ENCODE measurements at regions not wholly inside any gene's neighbourhood (a gene's known extent, or its start where the extent isn't known, plus 50 kb on each side); places are given as distances from the start of the nearest gene placed in this dataset.

DNA sequence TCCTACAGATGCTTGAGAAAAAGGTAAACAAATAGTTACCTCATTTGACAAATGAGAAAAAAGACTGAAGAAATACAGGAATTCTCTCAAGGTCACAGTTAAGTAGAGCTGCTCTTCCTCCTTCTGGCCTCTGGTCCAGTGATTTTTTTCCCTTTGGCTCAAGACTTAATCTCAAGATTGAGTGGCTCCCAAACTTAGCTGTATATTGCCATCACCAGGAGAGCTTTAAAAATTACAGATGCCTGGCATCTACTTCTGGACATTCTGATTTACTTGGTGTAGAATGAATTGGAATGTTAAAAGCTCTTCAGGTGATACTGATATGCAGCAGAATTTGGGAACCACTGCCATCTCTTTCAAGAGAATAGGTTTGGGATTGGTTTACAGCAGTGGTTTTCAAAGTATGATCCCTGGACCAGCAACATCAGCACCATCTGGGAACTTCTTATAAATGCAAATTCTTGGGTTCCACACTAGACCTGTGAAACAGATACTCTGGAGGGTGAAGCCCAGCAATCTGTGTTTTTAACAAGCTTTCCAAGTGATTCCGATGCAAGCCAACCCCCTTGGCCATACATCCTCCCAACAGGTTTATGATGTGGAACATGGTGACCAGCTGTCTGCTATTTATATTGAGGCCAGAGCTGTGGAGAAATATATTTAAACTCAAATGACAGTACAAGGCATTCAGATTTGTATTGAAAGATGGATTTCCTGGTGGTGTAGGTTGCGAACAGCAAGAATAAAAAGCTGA lies 333.0 kb upstream of the RARB start:
- DNase-seq (ENCODE audit: low read depth), result no peak
- TF ChIP-seq, protein P1, sequence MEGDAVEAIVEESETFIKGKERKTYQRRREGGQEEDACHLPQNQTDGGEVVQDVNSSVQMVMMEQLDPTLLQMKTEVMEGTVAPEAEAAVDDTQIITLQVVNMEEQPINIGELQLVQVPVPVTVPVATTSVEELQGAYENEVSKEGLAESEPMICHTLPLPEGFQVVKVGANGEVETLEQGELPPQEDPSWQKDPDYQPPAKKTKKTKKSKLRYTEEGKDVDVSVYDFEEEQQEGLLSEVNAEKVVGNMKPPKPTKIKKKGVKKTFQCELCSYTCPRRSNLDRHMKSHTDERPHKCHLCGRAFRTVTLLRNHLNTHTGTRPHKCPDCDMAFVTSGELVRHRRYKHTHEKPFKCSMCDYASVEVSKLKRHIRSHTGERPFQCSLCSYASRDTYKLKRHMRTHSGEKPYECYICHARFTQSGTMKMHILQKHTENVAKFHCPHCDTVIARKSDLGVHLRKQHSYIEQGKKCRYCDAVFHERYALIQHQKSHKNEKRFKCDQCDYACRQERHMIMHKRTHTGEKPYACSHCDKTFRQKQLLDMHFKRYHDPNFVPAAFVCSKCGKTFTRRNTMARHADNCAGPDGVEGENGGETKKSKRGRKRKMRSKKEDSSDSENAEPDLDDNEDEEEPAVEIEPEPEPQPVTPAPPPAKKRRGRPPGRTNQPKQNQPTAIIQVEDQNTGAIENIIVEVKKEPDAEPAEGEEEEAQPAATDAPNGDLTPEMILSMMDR (IDR thresholded peaks at IDR 0.05; ENCODE audit: insufficient read depth, low read depth, low read length), result no peak
- H3K4me3 ChIP-seq (ENCODE audit: low read depth, low read length), result no peak overlapping the region

DNA sequence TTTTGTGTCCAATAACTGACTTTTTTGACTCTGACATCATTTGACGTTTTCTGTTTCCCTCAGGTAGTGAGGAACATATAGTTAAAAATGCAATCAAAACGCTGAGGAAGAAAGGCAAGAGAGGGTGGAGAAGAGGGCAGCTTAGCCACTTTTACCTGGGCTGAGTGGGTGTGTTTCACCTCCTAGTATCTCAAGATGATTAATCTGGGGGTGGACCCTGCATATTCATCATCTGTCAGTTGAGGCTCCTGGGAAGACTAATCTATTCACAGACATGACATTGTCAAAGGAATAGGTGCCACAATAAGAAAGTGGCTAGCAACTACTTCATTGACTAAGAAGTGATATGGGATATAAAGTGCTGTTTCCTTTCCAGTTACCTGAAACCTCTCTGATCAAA lies 331.5 kb upstream of the RARB start:
- no peak overlapping the region for H3K4me3 ChIP-seq (ENCODE audit: low read depth, low read length)
- DNase-seq (ENCODE audit: low read depth), result no peak
- TF ChIP-seq, protein P1 (IDR thresholded peaks at IDR 0.05; ENCODE audit: insufficient read depth, low read depth, low read length), result no peak

DNA sequence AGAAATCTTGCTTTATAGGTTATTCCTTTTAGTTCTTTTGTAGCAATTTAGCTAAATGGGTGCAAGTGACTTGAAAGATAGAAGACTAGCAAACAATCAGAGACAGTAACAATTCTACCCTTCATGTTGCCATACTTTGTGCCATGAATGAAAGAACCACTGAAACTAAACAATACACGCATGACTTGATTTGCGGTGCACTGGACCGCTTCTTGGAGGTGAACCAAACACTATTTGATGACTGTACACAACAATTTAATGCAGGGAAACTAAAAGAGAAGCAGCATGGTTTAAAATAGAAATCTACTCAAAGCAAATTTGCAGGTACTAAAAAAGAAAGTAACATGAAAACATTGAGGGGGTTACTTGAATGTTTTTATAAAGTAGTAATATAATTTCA lies 331.0 kb upstream of the RARB start:
- H3K4me3 ChIP-seq (ENCODE audit: low read depth, low read length), result no peak overlapping the region
- no peak for DNase-seq (ENCODE audit: low read depth)
- TF ChIP-seq, protein P1 (IDR thresholded peaks at IDR 0.05; ENCODE audit: insufficient read depth, low read depth, low read length), result no peak

DNA sequence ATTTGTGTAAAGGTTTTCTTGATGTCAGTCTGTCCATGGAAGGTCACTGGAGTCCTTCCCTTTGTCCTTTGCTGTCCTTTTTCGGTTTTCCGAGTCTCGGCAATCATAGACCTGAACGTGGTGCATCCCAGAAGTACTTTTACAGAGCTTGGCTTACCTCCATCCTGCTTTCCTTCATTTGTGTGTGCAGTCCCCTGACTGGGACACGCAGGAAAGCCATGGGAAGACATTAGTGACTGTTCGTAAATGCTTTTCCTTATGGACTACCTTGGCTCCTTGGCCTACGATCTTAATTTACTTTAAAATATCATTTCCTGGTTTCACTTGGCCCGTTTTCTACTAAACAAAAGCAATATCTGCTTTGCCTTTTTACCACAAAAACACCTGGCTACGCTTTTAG lies 328.4 kb upstream of the RARB start:
- DNase-seq (ENCODE audit: low read depth), result no peak
- TF ChIP-seq, protein P1 (IDR thresholded peaks at IDR 0.05; ENCODE audit: insufficient read depth, low read depth, low read length), result no peak
- H3K4me3 ChIP-seq (ENCODE audit: low read depth, low read length), result no peak overlapping the region

DNA sequence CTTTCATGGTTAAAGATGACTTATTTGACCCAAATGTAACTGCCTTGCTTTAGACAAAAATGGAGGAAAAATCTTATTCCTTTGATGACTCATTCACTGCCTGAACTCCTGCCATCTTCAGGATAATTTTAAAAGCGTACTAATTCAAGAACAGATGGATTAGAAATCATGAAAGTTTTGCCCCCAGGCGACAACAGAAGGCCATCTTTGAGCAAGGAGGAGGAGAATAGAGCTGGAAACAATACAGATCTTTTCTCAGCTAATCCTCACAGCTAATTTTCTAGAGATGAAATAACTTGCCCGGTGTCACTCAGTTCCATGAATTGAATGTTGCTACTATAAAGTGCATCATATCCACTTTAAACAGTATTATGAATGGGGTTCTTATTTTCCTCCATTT lies 324.7 kb upstream of the RARB start:
- no peak overlapping the region for H3K4me3 ChIP-seq (ENCODE audit: low read depth, low read length)
- TF ChIP-seq, protein P1 (IDR thresholded peaks at IDR 0.05; ENCODE audit: insufficient read depth, low read depth, low read length), result no peak
- DNase-seq (ENCODE audit: low read depth), result no peak

DNA sequence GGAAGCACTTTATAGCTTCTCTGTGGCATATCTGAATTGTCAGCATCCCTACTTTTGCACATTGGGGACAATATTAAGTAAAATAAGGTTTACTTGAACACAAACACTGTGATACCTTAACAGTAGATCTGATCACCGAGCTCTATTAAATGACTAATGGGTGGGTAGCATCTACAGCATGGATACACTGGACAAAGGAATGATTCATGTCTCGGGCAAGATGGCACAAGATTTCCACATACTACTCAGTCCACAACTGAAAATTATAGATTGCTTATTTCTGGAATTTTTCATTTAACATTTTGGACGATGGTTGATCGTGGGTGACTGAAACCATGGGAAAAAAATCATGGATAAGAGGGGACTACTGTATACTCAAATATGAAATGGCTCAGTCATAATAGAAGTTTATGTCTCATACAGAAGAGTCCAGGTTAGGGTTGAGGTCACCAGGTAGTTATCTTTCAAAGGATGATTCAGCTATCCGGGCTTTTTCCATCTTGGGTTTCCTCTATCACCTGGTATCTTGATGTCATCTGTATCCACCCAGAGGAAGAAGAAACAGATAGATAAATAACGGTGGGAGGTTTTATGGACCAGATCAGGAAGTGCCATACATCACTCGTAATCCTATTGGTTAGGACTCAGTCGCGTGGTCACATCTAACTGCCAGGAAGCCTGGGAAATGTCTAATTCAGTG lies 320.0 kb upstream of the RARB start:
- H3K4me3 ChIP-seq (ENCODE audit: low read depth, low read length), result no peak overlapping the region
- TF ChIP-seq, protein P1 (IDR thresholded peaks at IDR 0.05; ENCODE audit: insufficient read depth, low read depth, low read length), result no peak
- no peak for DNase-seq (ENCODE audit: low read depth)
